OCI-LY7 (cell line): ENCODE measurements at regions not wholly inside any gene's neighbourhood (a gene's known extent, or its start where the extent isn't known, plus 50 kb on each side); places are given as distances from the start of the nearest gene placed in this dataset.

Experiments
- BruUV-seq: library from RNA; stranded (reverse); fragments of 400-500 nt; replicated peaks from 2 replicates; lab custom pipeline; 2021; lab: Mats Ljungman, UMichigan
- CTCF ChIA-PET: fragments of 300-600 bp; sonication (Branson Sonifier 250); formaldehyde crosslinking; loops from one replicate; lab custom pipeline; 2022; ENCODE audit warnings: antibody characterized with exemption; ENCODE audit not compliant: unreplicated experiment; lab: Charles Lee
- POLR2A ChIA-PET: fragments of 300-600 bp; sonication (Branson Sonifier 250); formaldehyde crosslinking; loops from one replicate; lab custom pipeline; 2022; ENCODE audit warnings: antibody characterized with exemption; lab: Charles Lee
- DNase-seq: peaks from one replicate; pipeline ENCODE4 v3.0.0-alpha.2; 2015; ENCODE audit warnings: low spot score
- H2AFZ ChIP-seq: fragments of 200-600 bp; sonication (generic), shearing (Covaris generic); 2 replicates; pipeline ENCODE4 v1.6.1; 2014; ENCODE audit warnings: mild to moderate bottlenecking, antibody characterized with exemption, low read length, moderate library complexity
- H3K27ac ChIP-seq: fragments of 200-600 bp; sonication (generic); 2 replicates; pipeline ENCODE4 v1.5.1; 2014; ENCODE audit warnings: mixed run types, low read depth, mild to moderate bottlenecking, moderate library complexity, low read length, inconsistent platforms; ENCODE audit not compliant: poor library complexity, severe bottlenecking
- H3K36me3 ChIP-seq: fragments of 200-600 bp; sonication (generic); 2 replicates; pipeline ENCODE4 v1.6.1; 2014; ENCODE audit warnings: mild to moderate bottlenecking, antibody characterized with exemption, low read length, moderate library complexity, mixed read lengths; ENCODE audit not compliant: insufficient read depth
- H3K4me1 ChIP-seq: fragments of 200-600 bp; sonication (generic); 2 replicates; pipeline ENCODE4 v1.5.1; 2014; ENCODE audit warnings: mild to moderate bottlenecking, low read length; ENCODE audit not compliant: insufficient read depth, poor library complexity, severe bottlenecking
- H3K4me2 ChIP-seq: fragments of 200-600 bp; sonication (generic); 2 replicates; pipeline ENCODE4 v1.6.1; 2014; ENCODE audit warnings: mild to moderate bottlenecking, low read length
- H3K4me3 ChIP-seq: fragments of 200-600 bp; sonication (generic); 2 replicates; pipeline ENCODE4 v1.5.1; 2014; ENCODE audit warnings: mild to moderate bottlenecking, low read depth, low read length; ENCODE audit not compliant: poor library complexity, severe bottlenecking
- H3K79me2 ChIP-seq: fragments of 200-600 bp; sonication (generic); 2 replicates; pipeline ENCODE4 v1.6.1; 2016; ENCODE audit warnings: low read depth, mild to moderate bottlenecking, low read length, moderate library complexity, mixed read lengths; ENCODE audit not compliant: insufficient read depth
- H3K9me2 ChIP-seq: fragments of 200-600 bp; sonication (generic); 2 replicates; pipeline ENCODE4 v1.6.1; 2016; ENCODE audit warnings: mild to moderate bottlenecking, low read length, mixed read lengths; ENCODE audit not compliant: insufficient read depth
- H3K9me3 ChIP-seq: fragments of 200-600 bp; sonication (generic); 2 replicates; pipeline ENCODE4 v1.6.1; 2014; ENCODE audit warnings: mild to moderate bottlenecking, mixed run types, low read length, mixed read lengths
- H4K20me1 ChIP-seq: fragments of 200-600 bp; sonication (generic); 2 replicates; pipeline ENCODE4 v1.6.1; 2014; ENCODE audit warnings: mild to moderate bottlenecking, antibody characterized with exemption, low read length, moderate library complexity, mixed read lengths; ENCODE audit not compliant: insufficient read depth
- EZH2phosphoT487 ChIP-seq: fragments of 200-600 bp; sonication (generic); IDR thresholded peaks from 2 replicates; pipeline ENCODE4 v1.6.1; 2018; ENCODE audit warnings: low read depth, borderline replicate concordance, mild to moderate bottlenecking, mixed run types, antibody characterized with exemption, low read length, moderate library complexity, mixed read lengths
- intact Hi-C: fragments of 100-400 bp; cut with micrococcal nuclease; formaldehyde crosslinking; loops from one replicate; pipeline ENCODE4 v1.10.0; 2022; ENCODE audit not compliant: unreplicated experiment
- TF ChIP-seq, protein P1 (sequence below): fragments of 200-600 bp; sonication (generic); conservative IDR thresholded peaks from 2 replicates; pipeline ENCODE4 v1.5.1; 2014; ENCODE audit warnings: mild to moderate bottlenecking, antibody characterized with exemption, low read length, moderate library complexity, mixed read lengths

DNA sequence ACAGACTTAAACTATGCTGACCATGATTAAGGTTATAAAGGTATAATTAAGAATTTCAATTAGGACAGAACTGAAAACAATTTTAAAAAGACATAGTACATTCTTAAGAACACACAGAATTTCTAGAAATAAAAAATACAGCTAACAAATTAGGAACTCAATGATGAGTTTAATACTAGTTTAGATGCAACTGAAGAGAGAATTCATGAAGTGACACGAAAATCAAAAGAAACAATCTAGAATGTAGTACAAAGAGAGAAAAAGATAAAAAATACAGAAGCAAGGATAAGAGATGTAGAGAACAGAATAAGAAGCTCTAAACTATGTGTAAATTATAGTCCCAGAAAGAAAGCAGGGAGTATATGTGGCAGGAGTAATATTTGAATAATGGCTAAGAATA lies 187.8 kb upstream of the KRR1 start:
- H3K9me2 ChIP-seq: no peaks in the 10 kb centered on the region
- no peak for DNase-seq
- no peaks in the 10 kb centered on the region for H3K36me3 ChIP-seq
- CTCF ChIA-PET: no interaction called here
- no peak overlapping the region for H3K4me3 ChIP-seq
- intact Hi-C loops: no loop called here
- H3K9me3 ChIP-seq: no peaks in the 10 kb centered on the region
- H3K27ac ChIP-seq: no peak overlapping the region
- H3K4me2 ChIP-seq: no peak overlapping the region
- TF ChIP-seq EZH2phosphoT487: no peak
- TF ChIP-seq, protein P1, sequence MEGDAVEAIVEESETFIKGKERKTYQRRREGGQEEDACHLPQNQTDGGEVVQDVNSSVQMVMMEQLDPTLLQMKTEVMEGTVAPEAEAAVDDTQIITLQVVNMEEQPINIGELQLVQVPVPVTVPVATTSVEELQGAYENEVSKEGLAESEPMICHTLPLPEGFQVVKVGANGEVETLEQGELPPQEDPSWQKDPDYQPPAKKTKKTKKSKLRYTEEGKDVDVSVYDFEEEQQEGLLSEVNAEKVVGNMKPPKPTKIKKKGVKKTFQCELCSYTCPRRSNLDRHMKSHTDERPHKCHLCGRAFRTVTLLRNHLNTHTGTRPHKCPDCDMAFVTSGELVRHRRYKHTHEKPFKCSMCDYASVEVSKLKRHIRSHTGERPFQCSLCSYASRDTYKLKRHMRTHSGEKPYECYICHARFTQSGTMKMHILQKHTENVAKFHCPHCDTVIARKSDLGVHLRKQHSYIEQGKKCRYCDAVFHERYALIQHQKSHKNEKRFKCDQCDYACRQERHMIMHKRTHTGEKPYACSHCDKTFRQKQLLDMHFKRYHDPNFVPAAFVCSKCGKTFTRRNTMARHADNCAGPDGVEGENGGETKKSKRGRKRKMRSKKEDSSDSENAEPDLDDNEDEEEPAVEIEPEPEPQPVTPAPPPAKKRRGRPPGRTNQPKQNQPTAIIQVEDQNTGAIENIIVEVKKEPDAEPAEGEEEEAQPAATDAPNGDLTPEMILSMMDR: no peak
- no peaks in the 10 kb centered on the region for H4K20me1 ChIP-seq
- no peaks in the 10 kb centered on the region for H3K79me2 ChIP-seq
- H3K4me1 ChIP-seq: no peaks in the 10 kb centered on the region
- no TSS peak for BruUV-seq
- POLR2A ChIA-PET: no interaction called here
- H2AFZ ChIP-seq: no peak overlapping the region

DNA sequence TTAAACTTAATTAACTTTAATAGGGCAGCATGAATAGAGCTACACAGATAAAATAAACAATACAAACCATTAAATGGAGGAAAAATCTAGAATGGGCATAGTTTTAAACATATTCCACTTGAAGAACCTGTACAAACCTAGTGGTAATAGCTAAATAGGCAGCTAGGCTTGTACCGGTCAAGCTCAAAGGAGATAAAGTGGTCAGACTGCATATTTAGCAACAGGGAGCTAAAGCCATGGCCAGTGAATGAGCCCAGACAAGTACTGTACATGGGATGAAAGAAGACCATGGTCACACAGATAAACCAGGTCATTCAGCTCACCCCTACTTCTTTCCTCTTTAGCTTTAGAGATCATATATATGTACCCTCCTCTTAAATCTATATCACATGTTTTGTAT lies 186.6 kb upstream of the KRR1 start:
- no peak for DNase-seq
- no peaks in the 10 kb centered on the region for H4K20me1 ChIP-seq
- no peaks in the 10 kb centered on the region for H3K9me2 ChIP-seq
- CTCF ChIA-PET: no interaction called here
- H3K4me2 ChIP-seq: no peak overlapping the region
- no peaks in the 10 kb centered on the region for H3K4me1 ChIP-seq
- H3K36me3 ChIP-seq: no peaks in the 10 kb centered on the region
- no peaks in the 10 kb centered on the region for H3K9me3 ChIP-seq
- no peak overlapping the region for H3K27ac ChIP-seq
- POLR2A ChIA-PET: interaction anchor here (0.6 to 1.0 kb wide), 4 partner anchors 13 to 158 kb away, joined by 3 read pairs; no protein-coding TSS in a partner anchor
- BruUV-seq: no TSS peak
- no peak overlapping the region for H3K4me3 ChIP-seq
- H3K79me2 ChIP-seq: no peaks in the 10 kb centered on the region
- no peak for TF ChIP-seq EZH2phosphoT487
- TF ChIP-seq, protein P1: no peak
- no peak overlapping the region for H2AFZ ChIP-seq
- intact Hi-C loops: no loop called here

DNA sequence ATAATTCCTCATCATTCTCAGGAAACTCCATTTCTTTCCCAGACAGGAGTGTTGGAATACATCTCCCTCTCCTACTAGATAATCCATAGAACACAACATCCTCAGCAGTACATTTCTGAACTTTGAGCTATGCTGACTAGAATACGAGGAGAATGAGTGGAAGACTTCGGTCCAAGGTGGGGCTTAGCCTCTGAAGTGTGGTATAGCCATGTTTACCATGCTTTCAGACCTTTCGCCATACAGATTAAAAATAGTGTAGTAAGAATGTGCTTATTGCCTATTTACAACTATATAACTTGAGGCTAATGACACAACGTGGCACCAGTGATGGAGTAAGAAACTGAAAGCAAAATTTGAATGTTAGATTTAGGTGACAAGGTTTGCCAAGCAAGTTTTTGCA lies 184.5 kb upstream of the KRR1 start:
- DNase-seq: no peak
- Histone ChIP-seq H3K9me3 (no peaks in the 10 kb centered on the region), H3K79me2 (no peaks in the 10 kb centered on the region), H4K20me1 (no peaks in the 10 kb centered on the region), H3K4me1 (no peaks in the 10 kb centered on the region), H3K4me2 (no peak overlapping the region), H2AFZ (no peak overlapping the region), H3K4me3 (no peak overlapping the region), H3K9me2 (no peaks in the 10 kb centered on the region), H3K36me3 (no peaks in the 10 kb centered on the region), H3K27ac (no peak overlapping the region)
- ChIA-PET POLR2A (no interaction called here), CTCF (no interaction called here)
- TF ChIP-seq, protein P1: no peak
- TF ChIP-seq EZH2phosphoT487: no peak
- BruUV-seq: no TSS peak
- intact Hi-C loops: no loop called here
